Stimulated activated CD8-positive, alpha-beta memory T cell treated with anti-CD3 and anti-CD28 coated beads, Interleukin-4, amount 100 ng/mL, for 48 hours (primary cell): ENCODE measurements at regions not wholly inside any gene's neighbourhood (a gene's known extent, or its start where the extent isn't known, plus 50 kb on each side); places are given as distances from the start of the nearest gene placed in this dataset.

Experiments used
- DNase-seq: peaks from one replicate; pipeline ENCODE4 v3.0.0-alpha.2; 2020

GRCh38 chr2:147709655-147710054 lies 135.2 kb upstream of the ACVR2A start:
- no peak for DNase-seq

GRCh38 chr2:147703171-147703570 lies 141.7 kb upstream of the ACVR2A start:
- no peak for DNase-seq

- no peak for DNase-seq
These were observed 146.7 kb upstream of the ACVR2A start for GRCh38 chr2:147698166-147698565.

- DNase-seq, result no peak
These were observed 148.4 kb upstream of the ACVR2A start for GRCh38 chr2:147696426-147696825.

- no peak for DNase-seq
These were observed 155.5 kb upstream of the ACVR2A start for GRCh38 chr2:147689220-147689909.

GRCh38 chr2:147688242-147688641 lies 156.6 kb upstream of the ACVR2A start:
- no peak for DNase-seq

- DNase-seq, result no peak
These were observed 158.5 kb upstream of the ACVR2A start for GRCh38 chr2:147686365-147686764.

- DNase-seq, result no peak
These were observed 159.9 kb upstream of the ACVR2A start for GRCh38 chr2:147684903-147685302.

GRCh38 chr2:147683380-147683779 lies 161.4 kb upstream of the ACVR2A start:
- DNase-seq, result no peak

- no peak for DNase-seq
These were observed 163.7 kb upstream of the ACVR2A start for GRCh38 chr2:147681093-147681492.

- no peak for DNase-seq
These were observed 164.8 kb upstream of the ACVR2A start for GRCh38 chr2:147679955-147680531.

GRCh38 chr2:147679191-147679954 lies 165.5 kb upstream of the ACVR2A start:
- no peak for DNase-seq

GRCh38 chr2:147665105-147665504 lies 179.7 kb upstream of the ACVR2A start:
- no peak for DNase-seq

GRCh38 chr2:147663962-147664361 lies 180.9 kb upstream of the ACVR2A start:
- DNase-seq, result no peak

GRCh38 chr2:147663153-147663961 lies 181.5 kb upstream of the ACVR2A start:
- no peak for DNase-seq

- DNase-seq, result no peak
These were observed 182.6 kb upstream of the ACVR2A start for GRCh38 chr2:147662221-147662620.

- DNase-seq, result no peak
These were observed 184.1 kb upstream of the ACVR2A start for GRCh38 chr2:147660680-147661079.

- no peak for DNase-seq
These were observed 185.8 kb upstream of the ACVR2A start for GRCh38 chr2:147659051-147659450.

- no peak for DNase-seq
These were observed 187.5 kb upstream of the ACVR2A start for GRCh38 chr2:147657086-147658000.

GRCh38 chr2:147649998-147650397 lies 194.8 kb upstream of the ACVR2A start:
- DNase-seq, result no peak

- no peak for DNase-seq
These were observed 195.5 kb upstream of the ACVR2A start for GRCh38 chr2:147649286-147649685.

GRCh38 chr2:147648471-147648870 lies 196.4 kb upstream of the ACVR2A start:
- DNase-seq, result no peak
